WTC11 (cell line): ENCODE measurements at regions not wholly inside any gene's neighbourhood (a gene's known extent, or its start where the extent isn't known, plus 50 kb on each side); places are given as distances from the start of the nearest gene placed in this dataset.

Experiments used
- ATAC-seq: fragments of 200-7000 bp; cut with Tn5 transposase; 2 replicates; pipeline ENCODE4 v1.10.0; 2021; ENCODE audit warnings: mild to moderate bottlenecking, moderate library complexity
- CTCF ChIA-PET: fragments of 300-600 bp; sonication (Branson Sonifier 250); formaldehyde crosslinking; loops from one replicate; lab custom pipeline; 2021; ENCODE audit warnings: antibody characterized with exemption; lab: Charles Lee
- POLR2A ChIA-PET: fragments of 350-600 bp; sonication (Branson Sonifier 250); formaldehyde crosslinking; loops from one replicate; lab custom pipeline; 2021; ENCODE audit warnings: antibody characterized with exemption; lab: Charles Lee
- DNase-seq: peaks from one replicate; pipeline ENCODE4 v3.0.0; 2021; ENCODE audit warnings: low spot score
- H3K27ac Mint-ChIP-seq: 2 replicates; pipeline ENCODE4 v1.8.0; 2021; ENCODE audit warnings: mixed read lengths
- H3K27me3 Mint-ChIP-seq: 2 replicates; pipeline ENCODE4 v1.8.0; 2021; ENCODE audit warnings: low read depth, mild to moderate bottlenecking, moderate library complexity, mixed read lengths
- H3K36me3 Mint-ChIP-seq: 2 replicates; pipeline ENCODE4 v1.8.0; 2021; ENCODE audit warnings: mixed read lengths
- H3K4me1 Mint-ChIP-seq: 2 replicates; pipeline ENCODE4 v1.8.0; 2022; ENCODE audit warnings: mixed read lengths
- H3K4me3 Mint-ChIP-seq: 2 replicates; pipeline ENCODE4 v1.8.0; 2021; ENCODE audit warnings: mild to moderate bottlenecking, moderate library complexity, mixed read lengths
- H3K9me3 Mint-ChIP-seq: 2 replicates; pipeline ENCODE4 v1.8.0; 2021; ENCODE audit warnings: mixed read lengths
- AFF4 ChIP-seq: sonication (generic); formaldehyde crosslinking; IDR thresholded peaks from 2 replicates; pipeline ENCODE4 v1.8.1; 2023; ENCODE audit warnings: mild to moderate bottlenecking, missing genetic modification reagents, borderline replicate concordance
- ARID4B ChIP-seq: sonication (generic); formaldehyde crosslinking; IDR thresholded peaks from 2 replicates; pipeline ENCODE4 v1.8.0; 2023; ENCODE audit warnings: missing genetic modification reagents, mild to moderate bottlenecking, borderline replicate concordance
- ATF2 ChIP-seq: sonication (generic); formaldehyde crosslinking; IDR thresholded peaks from 2 replicates; pipeline ENCODE4 v1.8.1; 2022; ENCODE audit warnings: low read depth, missing genetic modification reagents, borderline replicate concordance
- CBFB ChIP-seq: sonication (generic); formaldehyde crosslinking; IDR thresholded peaks from 2 replicates; pipeline ENCODE4 v1.8.1; 2022; ENCODE audit warnings: mild to moderate bottlenecking, low read depth, missing genetic modification reagents
- CREM ChIP-seq: sonication (generic); formaldehyde crosslinking; IDR thresholded peaks from 2 replicates; pipeline ENCODE4 v1.8.1; 2022; ENCODE audit warnings: mild to moderate bottlenecking, missing genetic modification reagents, moderate library complexity
- FOXP4 ChIP-seq: sonication (generic); formaldehyde crosslinking; IDR thresholded peaks from 2 replicates; pipeline ENCODE4 v1.8.0; 2022; ENCODE audit warnings: mild to moderate bottlenecking, missing genetic modification reagents
- HMGXB4 ChIP-seq: sonication (generic); formaldehyde crosslinking; IDR thresholded peaks from 2 replicates; pipeline ENCODE4 v1.8.1; 2023; ENCODE audit warnings: mild to moderate bottlenecking, moderate library complexity, missing genetic modification reagents
- NFE2L1 ChIP-seq: sonication (generic); formaldehyde crosslinking; IDR thresholded peaks from 2 replicates; pipeline ENCODE4 v1.8.1; 2023; ENCODE audit warnings: missing genetic modification reagents
- NR1H2 ChIP-seq: sonication (generic); formaldehyde crosslinking; IDR thresholded peaks from 2 replicates; pipeline ENCODE4 v1.9.0; 2021; ENCODE audit warnings: mild to moderate bottlenecking, moderate library complexity, missing genetic modification reagents
- STAT6 ChIP-seq: sonication (generic); formaldehyde crosslinking; conservative IDR thresholded peaks from 2 replicates; pipeline ENCODE4 v1.8.1; 2023; ENCODE audit warnings: mild to moderate bottlenecking, low read depth, missing genetic modification reagents, moderate library complexity
- TEAD1 ChIP-seq: sonication (generic); formaldehyde crosslinking; IDR thresholded peaks from 2 replicates; pipeline ENCODE4 v1.8.0; 2022; ENCODE audit warnings: mild to moderate bottlenecking, missing genetic modification reagents
- TP53 ChIP-seq: sonication (generic); formaldehyde crosslinking; IDR thresholded peaks from 2 replicates; pipeline ENCODE4 v1.8.1; 2023; ENCODE audit warnings: mild to moderate bottlenecking, missing genetic modification reagents
- USF1 ChIP-seq: sonication (generic); formaldehyde crosslinking; IDR thresholded peaks from 2 replicates; pipeline ENCODE4 v1.8.0; 2022; ENCODE audit warnings: mild to moderate bottlenecking, missing genetic modification reagents
- ZNF263 ChIP-seq: sonication (generic); formaldehyde crosslinking; IDR thresholded peaks from 2 replicates; pipeline ENCODE4 v1.8.1; 2022; ENCODE audit warnings: low read depth, mild to moderate bottlenecking, moderate library complexity, missing genetic modification reagents
- ZNF396 ChIP-seq: fragments of 250-450 bp; sonication (Bioruptor Pico); IDR thresholded peaks from 2 replicates; pipeline ENCODE4 v1.8.0; 2021; ENCODE audit warnings: mild to moderate bottlenecking, moderate library complexity, borderline replicate concordance

- H3K27ac Mint-ChIP-seq = no peak overlapping the region
- ChIA-PET CTCF (interaction anchor here (1.3 kb wide), 1 partner anchor 13 kb away, joined by 3 read pairs; no protein-coding TSS in a partner anchor), POLR2A (no interaction called here)
- H3K9me3 Mint-ChIP-seq = peaks cover 35% of the 10 kb centered on the region
- DNase-seq (no peak), ATAC-seq (no peak)
- H3K36me3 Mint-ChIP-seq = no peaks in the 10 kb centered on the region; the same call in 1 of the 2 replicates
- no peaks in the 10 kb centered on the region for H3K4me1 Mint-ChIP-seq
- H3K4me3 Mint-ChIP-seq = no peak overlapping the region
- H3K27me3 Mint-ChIP-seq = peaks cover 14% of the 10 kb centered on the region
- TF ChIP-seq ZNF263 (CRISPR knock-in tag) (no peak), CBFB (no peak), TEAD1 (CRISPR knock-in tag) (no peak), NFE2L1 (no peak), AFF4 (CRISPR knock-in tag) (no peak), HMGXB4 (CRISPR knock-in tag) (no peak), ATF2 (CRISPR knock-in tag) (no peak), STAT6 (CRISPR knock-in tag) (no peak), ARID4B (no peak), CREM (CRISPR knock-in tag) (no peak), FOXP4 (no peak), TP53 (CRISPR knock-in tag) (no peak), NR1H2 (CRISPR knock-in tag) (no peak), USF1 (CRISPR knock-in tag) (no peak), ZNF396 (CRISPR knock-in tag) (no peak)
Observed at GRCh38 chr2:240227538-240228428, 87.3 kb upstream of the OTOS start.
